ENCODE measurements at regions not wholly inside any gene's neighbourhood (a gene's known extent, or its start where the extent isn't known, plus 50 kb on each side); places are given as distances from the start of the nearest gene placed in this dataset.

DNA sequence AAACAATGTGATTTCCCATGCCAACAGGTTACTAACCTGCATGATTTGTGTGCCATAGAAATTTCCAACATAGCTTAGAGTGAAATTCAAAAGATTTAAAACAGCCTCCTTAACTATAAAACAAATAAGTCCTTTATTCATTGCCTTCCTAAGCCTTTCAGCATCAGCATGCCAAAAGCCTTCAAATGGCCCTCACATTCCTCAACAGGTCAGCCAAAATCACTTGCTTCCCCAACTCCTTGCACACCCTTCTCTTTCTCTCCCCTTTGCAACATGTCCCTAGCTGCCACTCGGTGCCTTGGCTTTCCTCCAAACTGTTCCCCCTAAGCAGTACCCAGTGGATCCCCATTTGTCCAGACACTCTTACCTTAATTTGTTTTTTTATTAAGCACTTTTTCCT lies 74.9 kb upstream of the PCDH19 start:
- no peaks in the 10 kb centered on the region for H3K9me2 ChIP-seq (ENCODE audit: insufficient read depth)
- no peak overlapping the region for H3K4me3 ChIP-seq (replicated peaks in 1 of 2; ENCODE audit: low read depth in 1 of 2, low read length in 2 of 2)
- no peak for ATAC-seq
- no peaks in the 10 kb centered on the region for H3K4me1 ChIP-seq (ENCODE audit: control insufficient read depth in 1 of 2, insufficient read depth in 2 of 2, low read length in 2 of 2)
- no peaks in the 10 kb centered on the region for H3K27me3 ChIP-seq (ENCODE audit: insufficient read depth, low read length)
- H2AFZ ChIP-seq (ENCODE audit: low read depth, low read length, poor library complexity, severe bottlenecking), result no peak overlapping the region
- no peak overlapping the region for H3K9ac ChIP-seq (ENCODE audit: low read length)
- DNase-seq (ENCODE audit: low read depth, low spot score), result no peak
- no peaks in the 10 kb centered on the region for H3K9me3 ChIP-seq (ENCODE audit: control insufficient read depth in 1 of 2, insufficient read depth in 1 of 2, low read depth in 1 of 2, low read length in 2 of 2)
- no peak overlapping the region for H3K4me2 ChIP-seq (ENCODE audit: low read length)
- no peaks in the 10 kb centered on the region for H3K79me2 ChIP-seq (ENCODE audit: insufficient read depth, low read length)
- H4K20me1 ChIP-seq (ENCODE audit: insufficient read depth), result no peaks in the 10 kb centered on the region
- no peaks in the 10 kb centered on the region for H3K36me3 ChIP-seq (ENCODE audit: control insufficient read depth in 1 of 2, insufficient read depth in 2 of 2, low read length in 2 of 2)
- no TSS peak for BruUV-seq (replicated peaks)
- ChIA-PET RAD21 (ENCODE audit: low non-redundant PET in 1 of 2, low total read pairs in 2 of 2, uncharacterized antibody in 2 of 2, unreplicated experiment in 2 of 2) (no interaction called here), CTCF (no interaction called here), POLR2A (no interaction called here)
- TF ChIP-seq ZFX (IDR thresholded peaks at IDR 0.05) (no peak), YY1 (IDR thresholded peaks at IDR 0.05; ENCODE audit: extremely low read depth, insufficient replicate concordance, low read depth, low read length) (no peak), SP1 (IDR thresholded peaks at IDR 0.05; ENCODE audit: low read depth) (no peak), EZH2phosphoT487 (IDR thresholded peaks at IDR 0.05; ENCODE audit: borderline replicate concordance) (no peak), EGR1 (IDR thresholded peaks at IDR 0.05; ENCODE audit: low read depth) (no peak)
- TF ChIP-seq, protein P1, sequence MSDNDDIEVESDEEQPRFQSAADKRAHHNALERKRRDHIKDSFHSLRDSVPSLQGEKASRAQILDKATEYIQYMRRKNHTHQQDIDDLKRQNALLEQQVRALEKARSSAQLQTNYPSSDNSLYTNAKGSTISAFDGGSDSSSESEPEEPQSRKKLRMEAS (IDR thresholded peaks at IDR 0.05), result no peak
- TF ChIP-seq, protein P2, sequence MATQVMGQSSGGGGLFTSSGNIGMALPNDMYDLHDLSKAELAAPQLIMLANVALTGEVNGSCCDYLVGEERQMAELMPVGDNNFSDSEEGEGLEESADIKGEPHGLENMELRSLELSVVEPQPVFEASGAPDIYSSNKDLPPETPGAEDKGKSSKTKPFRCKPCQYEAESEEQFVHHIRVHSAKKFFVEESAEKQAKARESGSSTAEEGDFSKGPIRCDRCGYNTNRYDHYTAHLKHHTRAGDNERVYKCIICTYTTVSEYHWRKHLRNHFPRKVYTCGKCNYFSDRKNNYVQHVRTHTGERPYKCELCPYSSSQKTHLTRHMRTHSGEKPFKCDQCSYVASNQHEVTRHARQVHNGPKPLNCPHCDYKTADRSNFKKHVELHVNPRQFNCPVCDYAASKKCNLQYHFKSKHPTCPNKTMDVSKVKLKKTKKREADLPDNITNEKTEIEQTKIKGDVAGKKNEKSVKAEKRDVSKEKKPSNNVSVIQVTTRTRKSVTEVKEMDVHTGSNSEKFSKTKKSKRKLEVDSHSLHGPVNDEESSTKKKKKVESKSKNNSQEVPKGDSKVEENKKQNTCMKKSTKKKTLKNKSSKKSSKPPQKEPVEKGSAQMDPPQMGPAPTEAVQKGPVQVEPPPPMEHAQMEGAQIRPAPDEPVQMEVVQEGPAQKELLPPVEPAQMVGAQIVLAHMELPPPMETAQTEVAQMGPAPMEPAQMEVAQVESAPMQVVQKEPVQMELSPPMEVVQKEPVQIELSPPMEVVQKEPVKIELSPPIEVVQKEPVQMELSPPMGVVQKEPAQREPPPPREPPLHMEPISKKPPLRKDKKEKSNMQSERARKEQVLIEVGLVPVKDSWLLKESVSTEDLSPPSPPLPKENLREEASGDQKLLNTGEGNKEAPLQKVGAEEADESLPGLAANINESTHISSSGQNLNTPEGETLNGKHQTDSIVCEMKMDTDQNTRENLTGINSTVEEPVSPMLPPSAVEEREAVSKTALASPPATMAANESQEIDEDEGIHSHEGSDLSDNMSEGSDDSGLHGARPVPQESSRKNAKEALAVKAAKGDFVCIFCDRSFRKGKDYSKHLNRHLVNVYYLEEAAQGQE (IDR thresholded peaks at IDR 0.05; ENCODE audit: low read depth), result no peak
- no peak overlapping the region for H3K27ac ChIP-seq (ENCODE audit: low read depth, low read length)
- intact Hi-C loops (cut with micrococcal nuclease), result no loop called here

DNA sequence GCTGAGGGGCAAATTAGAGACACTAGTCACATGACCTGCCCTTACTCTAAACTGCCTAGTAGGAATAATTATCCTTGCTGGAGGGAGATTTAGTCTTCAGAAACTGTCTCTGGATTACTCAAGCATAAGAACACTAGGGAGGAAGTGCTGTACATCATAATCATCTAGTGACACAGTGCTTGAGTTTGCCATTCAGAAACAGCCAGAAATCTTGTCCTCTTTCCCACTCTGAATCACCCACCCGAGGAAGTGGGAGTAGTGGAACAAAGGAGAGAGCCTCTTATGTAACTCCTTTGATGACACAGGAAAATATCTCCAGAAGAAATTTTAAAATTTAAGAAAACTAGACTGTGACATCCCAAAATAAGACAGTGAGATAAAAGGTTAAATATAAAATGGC lies 69.3 kb upstream of the PCDH19 start:
- Histone ChIP-seq H4K20me1 (ENCODE audit: insufficient read depth) (no peaks in the 10 kb centered on the region), H3K4me1 (ENCODE audit: control insufficient read depth in 1 of 2, insufficient read depth in 2 of 2, low read length in 2 of 2) (no peaks in the 10 kb centered on the region), H3K27me3 (ENCODE audit: insufficient read depth, low read length) (no peaks in the 10 kb centered on the region), H3K36me3 (ENCODE audit: control insufficient read depth in 1 of 2, insufficient read depth in 2 of 2, low read length in 2 of 2) (no peaks in the 10 kb centered on the region), H3K79me2 (ENCODE audit: insufficient read depth, low read length) (no peaks in the 10 kb centered on the region), H3K27ac (ENCODE audit: low read depth, low read length) (no peak overlapping the region), H3K9me2 (ENCODE audit: insufficient read depth) (no peaks in the 10 kb centered on the region), H3K4me2 (ENCODE audit: low read length) (no peak overlapping the region), H2AFZ (ENCODE audit: low read depth, low read length, poor library complexity, severe bottlenecking) (no peak overlapping the region), H3K9me3 (ENCODE audit: control insufficient read depth in 1 of 2, insufficient read depth in 1 of 2, low read depth in 1 of 2, low read length in 2 of 2) (no peaks in the 10 kb centered on the region), H3K9ac (ENCODE audit: low read length) (no peak overlapping the region), H3K4me3 (replicated peaks in 1 of 2; ENCODE audit: low read depth in 1 of 2, low read length in 2 of 2) (no peak overlapping the region)
- intact Hi-C loops (cut with micrococcal nuclease), result no loop called here
- no TSS peak for BruUV-seq (replicated peaks)
- DNase-seq (ENCODE audit: low read depth, low spot score), result no peak
- no peak for ATAC-seq
- RAD21 ChIA-PET (ENCODE audit: low non-redundant PET in 1 of 2, low total read pairs in 2 of 2, uncharacterized antibody in 2 of 2, unreplicated experiment in 2 of 2), result no interaction called here
- POLR2A ChIA-PET, result no interaction called here
- CTCF ChIA-PET, result no interaction called here
- TF ChIP-seq EGR1 (IDR thresholded peaks at IDR 0.05; ENCODE audit: low read depth), result no peak
- TF ChIP-seq CEBPB (IDR thresholded peaks at IDR 0.05; ENCODE audit: low read depth), result no peak
- no peak for TF ChIP-seq SIN3A (IDR thresholded peaks at IDR 0.05; ENCODE audit: low read depth)
- TF ChIP-seq, protein P3, sequence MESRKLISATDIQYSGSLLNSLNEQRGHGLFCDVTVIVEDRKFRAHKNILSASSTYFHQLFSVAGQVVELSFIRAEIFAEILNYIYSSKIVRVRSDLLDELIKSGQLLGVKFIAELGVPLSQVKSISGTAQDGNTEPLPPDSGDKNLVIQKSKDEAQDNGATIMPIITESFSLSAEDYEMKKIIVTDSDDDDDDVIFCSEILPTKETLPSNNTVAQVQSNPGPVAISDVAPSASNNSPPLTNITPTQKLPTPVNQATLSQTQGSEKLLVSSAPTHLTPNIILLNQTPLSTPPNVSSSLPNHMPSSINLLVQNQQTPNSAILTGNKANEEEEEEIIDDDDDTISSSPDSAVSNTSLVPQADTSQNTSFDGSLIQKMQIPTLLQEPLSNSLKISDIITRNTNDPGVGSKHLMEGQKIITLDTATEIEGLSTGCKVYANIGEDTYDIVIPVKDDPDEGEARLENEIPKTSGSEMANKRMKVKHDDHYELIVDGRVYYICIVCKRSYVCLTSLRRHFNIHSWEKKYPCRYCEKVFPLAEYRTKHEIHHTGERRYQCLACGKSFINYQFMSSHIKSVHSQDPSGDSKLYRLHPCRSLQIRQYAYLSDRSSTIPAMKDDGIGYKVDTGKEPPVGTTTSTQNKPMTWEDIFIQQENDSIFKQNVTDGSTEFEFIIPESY (IDR thresholded peaks at IDR 0.05; ENCODE audit: extremely low read depth, insufficient replicate concordance, low read length), result no peak
- TF ChIP-seq, protein P2 (IDR thresholded peaks at IDR 0.05; ENCODE audit: low read depth), result no peak
- TF ChIP-seq TCF7L2 (IDR thresholded peaks at IDR 0.05; ENCODE audit: borderline replicate concordance, extremely low read depth, insufficient read depth, insufficient read length), result no peak
